ENCODE measurements at regions not wholly inside any gene's neighbourhood (a gene's known extent, or its start where the extent isn't known, plus 50 kb on each side); places are given as distances from the start of the nearest gene placed in this dataset.
"Not testable (repeated sequence)": the region's sequence is repeated elsewhere in the genome, so short reads cannot be mapped to it uniquely, and the experiment has no call there.

DNA sequence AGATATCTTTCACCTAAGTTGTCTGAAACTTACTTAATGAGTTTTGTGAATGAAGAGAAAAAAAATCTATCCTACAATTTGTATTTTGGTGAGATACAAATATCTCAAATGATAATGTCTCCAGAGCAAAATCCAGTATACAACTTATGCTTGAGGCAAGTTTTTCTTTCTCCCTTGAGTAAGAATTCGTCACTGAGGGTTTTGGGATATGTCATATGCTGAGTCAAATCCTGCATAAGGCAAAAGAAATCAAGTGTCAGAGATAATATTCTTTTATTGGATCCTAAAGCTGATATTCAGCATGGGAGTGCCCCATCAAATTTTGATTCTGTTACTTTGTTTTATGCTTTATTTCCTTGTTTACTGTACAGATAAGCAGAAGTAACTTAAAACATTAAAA is 1308.6 kb downstream of the ARAP2 start:
- no peak for DNase-seq (ENCODE audit: low spot score)

DNA sequence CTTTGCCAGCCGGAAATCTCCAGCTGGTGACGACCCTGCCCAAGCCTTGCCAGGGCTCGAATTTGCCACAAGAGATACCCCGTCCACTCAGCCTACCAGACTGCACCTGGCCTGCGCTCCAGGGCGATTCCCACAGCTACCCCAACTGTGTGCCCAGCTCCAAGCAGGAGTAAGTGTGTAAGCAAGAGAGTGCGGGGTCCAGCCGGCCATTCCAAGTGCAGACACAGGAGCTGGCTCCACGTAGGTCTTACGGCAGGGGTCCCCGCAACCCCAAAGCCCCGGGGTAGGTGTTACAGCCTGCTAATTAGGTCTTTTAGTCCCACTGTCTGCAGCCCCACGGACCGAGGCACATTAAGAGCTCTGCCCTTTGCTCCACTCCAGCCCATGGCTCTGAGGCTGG is 1305.2 kb downstream of the ARAP2 start:
- DNase-seq (ENCODE audit: low spot score), result no peak

GRCh38 chr4:34943741-34944386 is 1300.5 kb downstream of the ARAP2 start:
- no peak for DNase-seq (ENCODE audit: low spot score)

- DNase-seq (ENCODE audit: low spot score), result no peak
Observed at GRCh38 chr4:34950926-34951325, 1293.4 kb downstream of the ARAP2 start.

GRCh38 chr4:34953145-34953799 is 1291.0 kb downstream of the ARAP2 start:
- peak; percentile 68 for DNase-seq (ENCODE audit: low spot score)

- no peak for DNase-seq (ENCODE audit: low spot score)
Observed at GRCh38 chr4:34964613-34965012, 1279.7 kb downstream of the ARAP2 start.

GRCh38 chr4:34972189-34972588 is 1272.1 kb downstream of the ARAP2 start:
- no peak for DNase-seq (ENCODE audit: low spot score)

DNA sequence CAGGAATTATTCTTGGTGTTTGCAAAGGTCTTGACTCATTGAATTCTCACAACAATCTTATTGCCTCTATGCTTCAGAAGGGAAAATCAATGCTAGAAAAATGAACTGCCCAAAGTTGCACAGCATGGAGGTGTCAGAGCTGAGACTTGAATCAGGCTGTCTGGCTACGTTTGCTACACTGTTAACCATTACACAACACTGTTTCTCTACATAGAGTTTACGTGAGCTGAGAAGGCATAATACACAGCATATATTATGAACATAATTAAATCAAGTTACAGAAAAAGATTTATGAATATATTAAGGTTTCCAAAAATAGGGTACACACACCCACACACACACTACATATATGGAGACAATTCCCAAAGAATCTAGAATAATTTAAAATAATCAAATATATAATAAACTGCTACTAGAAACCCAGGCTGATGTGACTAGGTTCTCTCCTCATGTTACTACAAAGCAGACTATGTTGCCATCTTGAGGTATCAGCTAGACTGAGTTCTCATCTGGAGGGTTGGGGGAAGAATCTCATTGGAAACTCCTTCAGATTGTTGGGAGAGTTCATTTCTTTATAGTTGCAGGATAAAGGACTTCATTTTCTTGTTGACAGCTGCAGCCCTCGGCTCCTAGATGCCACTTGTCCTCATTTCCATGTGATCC is 1270.5 kb downstream of the ARAP2 start:
- no peak for DNase-seq (ENCODE audit: low spot score)

DNA sequence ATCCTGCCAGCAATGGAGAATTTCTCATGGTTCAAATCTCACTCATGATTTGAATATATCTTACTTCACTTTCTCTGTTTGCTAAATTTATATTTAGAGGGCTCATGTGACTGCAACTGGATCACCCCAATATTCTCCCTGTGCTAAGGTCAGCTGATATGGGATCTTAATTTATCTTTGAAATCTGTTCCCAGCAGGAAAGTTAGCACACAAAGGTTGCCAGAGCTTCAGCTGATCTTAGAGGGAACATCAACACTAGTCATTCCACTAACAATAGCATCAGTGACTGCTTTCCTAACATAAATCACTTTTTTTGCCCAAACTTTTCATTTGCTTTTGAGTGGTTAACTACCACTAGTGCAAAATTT is 1270.0 kb downstream of the ARAP2 start:
- DNase-seq (ENCODE audit: low spot score), result no peak

DNA sequence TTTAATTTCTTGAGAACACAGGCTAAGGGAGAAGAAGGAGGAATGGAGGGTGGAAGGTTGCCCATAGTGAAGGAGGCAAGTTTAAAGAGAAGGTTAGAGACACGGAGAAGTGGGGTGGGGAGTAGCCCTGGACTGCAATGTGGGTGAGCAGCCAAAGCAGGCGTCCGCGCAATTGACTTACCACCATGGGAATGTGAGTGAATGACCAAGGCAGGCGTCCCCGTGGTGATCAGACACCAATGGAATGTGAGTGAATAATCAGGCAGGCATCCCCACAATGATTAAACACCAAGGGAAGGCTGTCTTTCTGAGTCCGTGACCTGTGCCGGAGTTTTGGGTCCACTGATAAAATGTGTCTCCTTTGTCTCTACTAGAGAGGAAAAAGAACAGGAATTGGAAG is 1223.1 kb downstream of the ARAP2 start:
- not testable (repeated sequence) for DNase-seq (ENCODE audit: low spot score)

DNA sequence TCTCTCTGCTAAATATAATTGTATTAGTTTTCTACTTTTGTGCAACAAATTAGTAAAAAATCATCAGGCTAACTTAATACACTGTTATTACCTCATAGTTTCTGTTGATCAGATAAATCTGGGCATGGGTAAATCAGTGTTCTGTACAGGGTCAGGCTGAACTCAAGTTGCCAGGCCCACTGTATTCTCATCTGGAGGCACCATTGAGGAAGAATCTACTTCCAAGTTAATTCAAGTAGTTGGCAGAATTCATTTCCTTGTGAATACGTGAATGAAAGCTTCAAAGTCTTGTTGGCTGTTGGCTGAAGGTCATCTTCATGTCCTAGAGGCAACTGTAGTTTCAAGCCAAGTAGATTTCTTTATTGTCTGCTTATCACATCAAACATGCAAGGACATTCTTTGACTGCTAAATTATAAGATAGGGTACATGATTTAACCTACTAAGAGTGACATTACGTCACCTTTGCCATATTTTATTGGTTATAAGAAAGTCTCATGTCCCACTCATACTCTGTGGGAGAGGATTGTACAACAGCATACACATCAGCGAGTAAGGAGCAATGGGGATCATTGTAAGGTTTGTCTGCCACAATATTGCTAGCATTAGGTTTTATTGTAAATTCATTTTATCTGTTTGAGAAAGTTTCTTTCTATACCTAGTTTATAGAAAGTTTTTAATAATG is 1219.0 kb downstream of the ARAP2 start:
- no peak for DNase-seq (ENCODE audit: low spot score)

GRCh38 chr4:35038079-35038805 is 1206.1 kb downstream of the ARAP2 start:
- DNase-seq (ENCODE audit: low spot score), result no peak

GRCh38 chr4:35038845-35039244 is 1205.5 kb downstream of the ARAP2 start:
- no peak for DNase-seq (ENCODE audit: low spot score)

DNA sequence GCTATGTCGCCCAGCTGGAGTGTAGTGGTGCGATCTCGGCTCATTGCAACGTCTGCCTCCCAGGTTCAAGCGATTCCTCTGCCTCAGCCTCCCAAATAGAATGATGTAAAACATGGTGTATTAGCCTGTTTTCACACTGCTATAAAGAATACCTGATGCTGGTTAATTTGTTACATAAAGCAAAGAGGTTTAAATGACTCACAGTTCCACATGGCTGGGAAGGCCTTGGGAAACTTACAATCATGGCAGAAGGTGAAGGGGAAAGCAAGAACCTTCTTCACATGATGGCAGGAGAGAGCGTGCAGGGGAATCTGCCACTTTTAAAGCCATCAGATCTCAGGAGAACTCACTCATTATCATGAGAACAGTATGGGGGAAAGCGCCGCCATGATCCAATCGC is 1191.8 kb downstream of the ARAP2 start:
- no peak for DNase-seq (ENCODE audit: low spot score)

DNA sequence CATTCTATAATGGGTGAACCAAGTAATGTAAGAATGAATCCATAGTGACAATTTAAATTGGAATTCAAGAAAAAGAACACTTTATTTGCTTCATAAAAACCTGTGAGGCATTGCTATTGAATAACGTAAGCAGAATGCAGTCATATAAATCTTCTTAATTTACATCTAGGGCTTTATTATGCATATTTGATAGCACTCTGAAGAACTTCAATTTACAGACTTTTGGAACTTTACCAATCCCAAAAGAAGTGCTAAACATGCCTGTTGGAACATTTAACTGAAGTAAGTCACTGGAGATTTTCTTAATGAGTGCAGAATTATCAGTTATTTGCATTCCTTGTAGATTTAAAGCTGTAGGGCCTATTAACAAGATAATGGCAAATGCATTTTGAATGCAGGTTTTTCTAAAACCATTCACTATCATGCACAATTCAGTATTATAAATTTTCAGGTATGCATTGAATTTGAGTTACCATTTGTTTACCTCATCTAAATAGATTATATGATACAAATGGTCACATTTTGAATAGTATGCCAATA is 1181.2 kb downstream of the ARAP2 start:
- DNase-seq (ENCODE audit: low spot score), result no peak

DNA sequence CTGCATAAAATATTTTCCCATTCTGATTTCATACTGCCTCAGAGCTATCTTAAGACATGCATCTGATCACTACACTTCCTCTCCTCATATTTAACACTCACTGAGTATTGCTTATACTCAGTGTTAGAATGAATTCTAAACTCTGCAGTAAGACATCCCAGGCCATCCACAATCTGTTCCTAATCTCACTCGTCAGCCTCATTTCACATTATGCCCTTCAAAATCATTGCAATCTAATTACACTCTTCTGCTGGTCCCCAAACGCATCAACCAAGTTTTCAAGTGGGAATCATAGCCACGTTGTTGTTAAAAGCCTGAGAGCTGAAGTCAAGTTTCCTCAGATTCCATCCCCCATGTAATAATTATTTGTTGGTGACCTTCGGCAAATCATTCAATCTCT is 1177.9 kb downstream of the ARAP2 start:
- DNase-seq (ENCODE audit: low spot score), result no peak

GRCh38 chr4:35080799-35081198 is 1163.5 kb downstream of the ARAP2 start:
- DNase-seq (ENCODE audit: low spot score), result no peak

- no peak for DNase-seq (ENCODE audit: low spot score)
Observed at GRCh38 chr4:35087218-35087617, 1157.1 kb downstream of the ARAP2 start.

- no peak for DNase-seq (ENCODE audit: low spot score)
Observed at GRCh38 chr4:35100932-35101331, 1143.4 kb downstream of the ARAP2 start.

- no peak for DNase-seq (ENCODE audit: low spot score)
Observed at GRCh38 chr4:35102066-35102465, 1142.2 kb downstream of the ARAP2 start.

GRCh38 chr4:35105486-35105885 is 1138.8 kb downstream of the ARAP2 start:
- DNase-seq (ENCODE audit: low spot score), result peak; percentile 19
